HG02588 (cell line): ENCODE measurements at regions not wholly inside any gene's neighbourhood (a gene's known extent, or its start where the extent isn't known, plus 50 kb on each side); places are given as distances from the start of the nearest gene placed in this dataset.

Experiments used
- ATAC-seq: cut with Tn5 transposase; IDR thresholded peaks from one replicate; pipeline ENCODE4 v1.9.1; 2021; ENCODE audit warnings: mild to moderate bottlenecking, moderate library complexity; ENCODE audit not compliant: unreplicated experiment

- no peak for ATAC-seq
These were observed 61.2 kb downstream of the MAGED1 start for GRCh38 chrX:51954592-51954991.

GRCh38 chrX:51955200-51955599, 61.8 kb downstream of the MAGED1 start:
- peak; percentile 99 for ATAC-seq

GRCh38 chrX:51956441-51956840, 63.0 kb downstream of the MAGED1 start:
- ATAC-seq, result no peak

GRCh38 chrX:51975360-51975759, 81.9 kb downstream of the MAGED1 start:
- ATAC-seq, result no peak

GRCh38 chrX:51975811-51976210, 82.4 kb downstream of the MAGED1 start:
- ATAC-seq, result no peak

GRCh38 chrX:51976503-51976902, 83.1 kb downstream of the MAGED1 start:
- no peak for ATAC-seq
